22Rv1 (cell line): ENCODE measurements at regions not wholly inside any gene's neighbourhood (a gene's known extent, or its start where the extent isn't known, plus 50 kb on each side); places are given as distances from the start of the nearest gene placed in this dataset.

Experiments used
- ZFX ChIP-seq: fragments of 450-650 bp; IDR thresholded peaks from 2 replicates; pipeline ENCODE4 v1.6.1; 2017; ENCODE audit warnings: antibody characterized with exemption, borderline replicate concordance
- TF ChIP-seq, protein P1 (sequence below): fragments of 450-650 bp; IDR thresholded peaks from 2 replicates; pipeline ENCODE4 v1.5.1; 2017; ENCODE audit warnings: mild to moderate bottlenecking

DNA sequence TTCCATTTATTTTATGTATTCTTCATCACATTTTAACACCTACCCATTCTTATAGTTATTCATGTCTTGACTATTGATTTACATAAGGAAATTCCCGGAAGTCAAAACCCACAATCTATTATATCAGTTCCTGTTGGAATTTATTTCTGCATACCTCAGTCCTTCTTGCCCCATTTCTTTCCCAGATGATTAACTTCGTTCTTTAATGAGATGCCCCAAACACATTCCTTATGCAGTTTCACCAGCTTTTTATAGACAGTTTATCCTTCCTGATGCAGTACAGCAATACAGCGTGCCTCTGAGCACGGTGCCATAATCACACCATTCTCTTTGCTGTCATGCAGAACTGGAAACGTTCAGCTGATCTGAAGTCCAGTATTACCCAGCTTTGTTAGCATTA lies 175.8 kb upstream of the NANOGP8 start:
- TF ChIP-seq, protein P1, sequence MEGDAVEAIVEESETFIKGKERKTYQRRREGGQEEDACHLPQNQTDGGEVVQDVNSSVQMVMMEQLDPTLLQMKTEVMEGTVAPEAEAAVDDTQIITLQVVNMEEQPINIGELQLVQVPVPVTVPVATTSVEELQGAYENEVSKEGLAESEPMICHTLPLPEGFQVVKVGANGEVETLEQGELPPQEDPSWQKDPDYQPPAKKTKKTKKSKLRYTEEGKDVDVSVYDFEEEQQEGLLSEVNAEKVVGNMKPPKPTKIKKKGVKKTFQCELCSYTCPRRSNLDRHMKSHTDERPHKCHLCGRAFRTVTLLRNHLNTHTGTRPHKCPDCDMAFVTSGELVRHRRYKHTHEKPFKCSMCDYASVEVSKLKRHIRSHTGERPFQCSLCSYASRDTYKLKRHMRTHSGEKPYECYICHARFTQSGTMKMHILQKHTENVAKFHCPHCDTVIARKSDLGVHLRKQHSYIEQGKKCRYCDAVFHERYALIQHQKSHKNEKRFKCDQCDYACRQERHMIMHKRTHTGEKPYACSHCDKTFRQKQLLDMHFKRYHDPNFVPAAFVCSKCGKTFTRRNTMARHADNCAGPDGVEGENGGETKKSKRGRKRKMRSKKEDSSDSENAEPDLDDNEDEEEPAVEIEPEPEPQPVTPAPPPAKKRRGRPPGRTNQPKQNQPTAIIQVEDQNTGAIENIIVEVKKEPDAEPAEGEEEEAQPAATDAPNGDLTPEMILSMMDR, result no peak
- no peak for TF ChIP-seq ZFX
